ENCODE measurements at regions not wholly inside any gene's neighbourhood (a gene's known extent, or its start where the extent isn't known, plus 50 kb on each side); places are given as distances from the start of the nearest gene placed in this dataset.
A peak's percentile ranks its signal among the peaks of the same experiment; 100 is the strongest.
"Not testable (repeated sequence)": the region's sequence is repeated elsewhere in the genome, so short reads cannot be mapped to it uniquely, and the experiment has no call there.

- FAIRE-seq: no peak
Observed at GRCh38 chr7:86199881-86200614, 443.7 kb upstream of the GRM3 start.

GRCh38 chr7:86190351-86190750 is 453.4 kb upstream of the GRM3 start:
- FAIRE-seq: peak; percentile 41

- no peak for FAIRE-seq
Observed at GRCh38 chr7:86181474-86181873, 462.2 kb upstream of the GRM3 start.

GRCh38 chr7:86164827-86165226 is 478.9 kb upstream of the GRM3 start:
- no peak for FAIRE-seq

GRCh38 chr7:86158111-86158510 is 485.6 kb upstream of the GRM3 start:
- FAIRE-seq: no peak

GRCh38 chr7:86155623-86156022 is 488.1 kb upstream of the GRM3 start:
- no peak for FAIRE-seq

GRCh38 chr7:86152926-86153325 is 490.8 kb upstream of the GRM3 start:
- FAIRE-seq: no peak

- FAIRE-seq: no peak
Observed at GRCh38 chr7:86149024-86149665, 494.6 kb upstream of the GRM3 start.

- no peak for FAIRE-seq
Observed at GRCh38 chr7:86148501-86148900, 495.2 kb upstream of the GRM3 start.

- FAIRE-seq: no peak
Observed at GRCh38 chr7:86137343-86137742, 506.4 kb upstream of the GRM3 start.

- FAIRE-seq: no peak
Observed at GRCh38 chr7:86130268-86130667, 513.4 kb upstream of the GRM3 start.

GRCh38 chr7:86123476-86123875 is 520.2 kb upstream of the GRM3 start:
- FAIRE-seq: no peak

GRCh38 chr7:86094166-86094669 is 549.5 kb upstream of the GRM3 start:
- FAIRE-seq: no peak

GRCh38 chr7:86091369-86091768 is 552.3 kb upstream of the GRM3 start:
- FAIRE-seq: no peak

GRCh38 chr7:86089455-86089854 is 554.3 kb upstream of the GRM3 start:
- no peak for FAIRE-seq

- FAIRE-seq: not testable (repeated sequence)
Observed at GRCh38 chr7:86064572-86064971, 579.1 kb upstream of the GRM3 start.

- FAIRE-seq: no peak
Observed at GRCh38 chr7:86058649-86059048, 585.1 kb upstream of the GRM3 start.

- no peak for FAIRE-seq
Observed at GRCh38 chr7:86050918-86051317, 592.8 kb upstream of the GRM3 start.

- no peak for FAIRE-seq
Observed at GRCh38 chr7:86049910-86050309, 593.8 kb upstream of the GRM3 start.

GRCh38 chr7:86045197-86045596 is 598.5 kb upstream of the GRM3 start:
- FAIRE-seq: not testable (repeated sequence)

- no peak for FAIRE-seq
Observed at GRCh38 chr7:86025807-86026206, 617.9 kb upstream of the GRM3 start.

GRCh38 chr7:86013662-86014061 is 630.0 kb upstream of the GRM3 start:
- no peak for FAIRE-seq

- FAIRE-seq: no peak
Observed at GRCh38 chr7:86012971-86013370, 630.7 kb upstream of the GRM3 start.

- FAIRE-seq: no peak
Observed at GRCh38 chr7:86008898-86009297, 634.8 kb upstream of the GRM3 start.

Data from colon (tissue), 2 donors.